ENCODE measurements at regions not wholly inside any gene's neighbourhood (a gene's known extent, or its start where the extent isn't known, plus 50 kb on each side); places are given as distances from the start of the nearest gene placed in this dataset.

DNA sequence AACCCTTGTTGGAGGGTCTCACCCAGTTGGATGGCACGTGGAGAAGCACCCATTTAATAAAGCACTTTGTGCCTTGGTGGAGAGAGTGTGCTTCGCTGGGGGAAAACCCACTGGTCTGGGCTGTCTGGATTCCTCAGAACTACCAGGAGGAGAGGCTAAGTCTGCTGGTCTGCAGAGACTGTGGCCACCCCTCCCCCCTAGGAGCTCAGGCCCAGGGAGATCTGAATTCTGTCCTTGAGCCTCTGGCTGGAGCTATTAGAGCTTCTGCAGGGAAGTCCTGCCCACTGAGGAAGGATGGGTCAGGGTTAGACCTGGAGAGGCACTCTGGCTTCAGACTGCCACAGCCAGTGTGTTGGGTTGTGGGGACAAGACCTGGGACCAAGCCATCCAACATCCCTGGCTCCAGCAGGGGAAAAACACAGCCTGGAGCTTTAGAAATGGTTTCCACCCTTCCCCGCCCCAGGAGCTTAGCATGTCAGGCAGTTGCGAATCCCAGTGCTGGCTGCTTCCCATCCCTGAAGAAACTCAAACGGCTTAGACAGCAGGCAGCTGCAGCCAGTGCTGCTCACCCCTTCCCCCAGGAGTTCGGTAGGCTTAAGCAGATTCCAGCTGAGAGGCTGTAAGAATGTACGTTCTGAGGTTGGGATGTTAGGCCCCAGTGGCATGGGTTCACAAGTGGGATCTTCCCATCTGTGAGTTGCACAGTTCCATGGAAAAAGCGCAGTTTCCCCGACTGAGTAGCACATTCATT, 288.3 kb downstream of the TGFB2 start:
- no peaks in the 10 kb centered on the region for H3K79me2 ChIP-seq (ENCODE audit: low read length)
- ChIA-PET CTCF (no interaction called here), POLR2A (ENCODE audit: unreplicated experiment) (no interaction called here)
- H3K4me1 ChIP-seq (ENCODE audit: insufficient read depth, low read length) = no peaks in the 10 kb centered on the region
- H3F3A ChIP-seq (ENCODE audit: low read length, unreplicated experiment) = no peaks in the 10 kb centered on the region
- H3K27me3 ChIP-seq (ENCODE audit: low read length) = no peaks in the 10 kb centered on the region
- DNase-seq (no peak), ATAC-seq (no peak)
- no peak overlapping the region for H3K27ac ChIP-seq (ENCODE audit: low read length)
- BruUV-seq (replicated peaks) = no TSS peak
- no peak overlapping the region for H3K9ac ChIP-seq (ENCODE audit: low read length)
- H4K20me1 ChIP-seq (ENCODE audit: low read length) = no peaks in the 10 kb centered on the region
- intact Hi-C loops (cut with micrococcal nuclease) = no loop called here
- no peaks in the 10 kb centered on the region for H3K36me3 ChIP-seq (ENCODE audit: low read depth, low read length)
- no peaks in the 10 kb centered on the region; the same call in 1 of the 2 replicates for H3K9me2 ChIP-seq (replicated peaks; ENCODE audit: low read length)
- no peak overlapping the region for H2AFZ ChIP-seq (ENCODE audit: low read length)
- H3K4me2 ChIP-seq (ENCODE audit: low read length) = no peak overlapping the region
- no peaks in the 10 kb centered on the region for H3K9me3 ChIP-seq (ENCODE audit: low read length)
- TF ChIP-seq EZH2phosphoT487 (IDR thresholded peaks at IDR 0.05; ENCODE audit: borderline replicate concordance, low read length) = no peak
- TF ChIP-seq EZH2 (IDR thresholded peaks at IDR 0.05; ENCODE audit: low read length, unreplicated experiment) = no peak
- no peak for TF ChIP-seq CTCF (conservative IDR thresholded peaks at IDR 0.05; ENCODE audit: low read depth, low read length)
- no peak overlapping the region for H3K4me3 ChIP-seq (ENCODE audit: low read length)

DNA sequence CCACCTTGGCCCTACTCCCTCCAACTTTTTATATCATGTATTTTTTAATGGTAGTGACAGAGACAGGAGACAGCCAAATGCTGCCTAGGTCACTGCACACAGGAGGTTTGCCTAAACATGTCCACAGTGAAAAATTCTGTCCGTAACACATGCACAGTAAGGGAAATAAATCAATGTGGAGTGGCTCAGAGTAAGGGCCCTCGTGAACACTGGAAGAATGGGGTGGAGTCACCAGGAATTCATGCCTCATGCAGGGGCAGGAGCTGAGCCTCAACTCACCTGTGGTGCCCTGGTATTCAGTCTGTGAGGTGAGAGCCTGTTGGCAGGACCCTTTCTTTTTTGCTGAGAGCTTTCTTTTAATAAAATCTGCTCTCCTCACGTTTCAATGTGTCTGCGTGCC, 289.1 kb downstream of the TGFB2 start:
- H3K27ac ChIP-seq (ENCODE audit: low read length) = no peak overlapping the region
- DNase-seq (no peak), ATAC-seq (no peak)
- no peaks in the 10 kb centered on the region for H3K4me1 ChIP-seq (ENCODE audit: insufficient read depth, low read length)
- BruUV-seq (replicated peaks) = no TSS peak
- no peak overlapping the region for H3K4me3 ChIP-seq (ENCODE audit: low read length)
- H3K9me2 ChIP-seq (replicated peaks; ENCODE audit: low read length) = no peaks in the 10 kb centered on the region; the same call in 1 of the 2 replicates
- H3F3A ChIP-seq (ENCODE audit: low read length, unreplicated experiment) = no peaks in the 10 kb centered on the region
- ChIA-PET POLR2A (ENCODE audit: unreplicated experiment) (no interaction called here), CTCF (no interaction called here)
- no peak overlapping the region for H2AFZ ChIP-seq (ENCODE audit: low read length)
- H3K9ac ChIP-seq (ENCODE audit: low read length) = no peak overlapping the region
- TF ChIP-seq CTCF (conservative IDR thresholded peaks at IDR 0.05; ENCODE audit: low read depth, low read length) (no peak), EZH2 (IDR thresholded peaks at IDR 0.05; ENCODE audit: low read length, unreplicated experiment) (no peak), EZH2phosphoT487 (IDR thresholded peaks at IDR 0.05; ENCODE audit: borderline replicate concordance, low read length) (no peak)
- intact Hi-C loops (cut with micrococcal nuclease) = no loop called here
- H3K27me3 ChIP-seq (ENCODE audit: low read length) = no peaks in the 10 kb centered on the region
- H3K36me3 ChIP-seq (ENCODE audit: low read depth, low read length) = no peaks in the 10 kb centered on the region
- no peak overlapping the region for H3K4me2 ChIP-seq (ENCODE audit: low read length)
- H3K79me2 ChIP-seq (ENCODE audit: low read length) = no peaks in the 10 kb centered on the region
- no peaks in the 10 kb centered on the region for H3K9me3 ChIP-seq (ENCODE audit: low read length)
- H4K20me1 ChIP-seq (ENCODE audit: low read length) = no peaks in the 10 kb centered on the region

DNA sequence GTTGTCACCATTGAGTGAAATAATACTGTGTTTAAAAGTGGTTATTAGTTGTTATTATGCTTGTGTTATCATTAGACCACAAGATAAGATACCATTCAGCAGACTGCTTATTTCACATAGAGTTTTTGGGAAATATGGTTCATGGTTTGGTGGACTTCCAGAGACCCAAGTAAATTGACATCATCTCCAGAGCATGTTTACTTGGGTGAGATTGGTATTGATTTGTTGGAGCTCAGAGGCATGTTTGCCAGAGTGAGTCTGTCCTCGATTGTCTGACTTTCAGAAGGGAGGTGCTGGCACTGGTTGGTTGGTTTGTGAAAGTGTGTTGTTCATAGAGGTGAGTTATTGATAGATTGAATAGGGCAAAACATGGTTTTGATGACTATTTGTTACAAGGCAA, 291.4 kb downstream of the TGFB2 start:
- H3K9me2 ChIP-seq (replicated peaks; ENCODE audit: low read length) = no peaks in the 10 kb centered on the region; the same call in 1 of the 2 replicates
- intact Hi-C loops (cut with micrococcal nuclease) = no loop called here
- no peak overlapping the region for H2AFZ ChIP-seq (ENCODE audit: low read length)
- no peaks in the 10 kb centered on the region for H3K36me3 ChIP-seq (ENCODE audit: low read depth, low read length)
- ChIA-PET CTCF (no interaction called here), POLR2A (ENCODE audit: unreplicated experiment) (no interaction called here)
- H3K4me2 ChIP-seq (ENCODE audit: low read length) = no peak overlapping the region
- no peaks in the 10 kb centered on the region for H3F3A ChIP-seq (ENCODE audit: low read length, unreplicated experiment)
- BruUV-seq (replicated peaks) = no TSS peak
- no peaks in the 10 kb centered on the region for H3K27me3 ChIP-seq (ENCODE audit: low read length)
- no peaks in the 10 kb centered on the region for H3K79me2 ChIP-seq (ENCODE audit: low read length)
- DNase-seq (no peak), ATAC-seq (0 out of 2 replicates have a peak, but pooled peaks have one; percentile 18)
- H3K4me1 ChIP-seq (ENCODE audit: insufficient read depth, low read length) = no peaks in the 10 kb centered on the region
- no peak overlapping the region for H3K9ac ChIP-seq (ENCODE audit: low read length)
- H3K4me3 ChIP-seq (ENCODE audit: low read length) = no peak overlapping the region
- no peaks in the 10 kb centered on the region for H3K9me3 ChIP-seq (ENCODE audit: low read length)
- no peak for TF ChIP-seq EZH2phosphoT487 (IDR thresholded peaks at IDR 0.05; ENCODE audit: borderline replicate concordance, low read length)
- no peak for TF ChIP-seq EZH2 (IDR thresholded peaks at IDR 0.05; ENCODE audit: low read length, unreplicated experiment)
- no peak for TF ChIP-seq CTCF (conservative IDR thresholded peaks at IDR 0.05; ENCODE audit: low read depth, low read length)
- no peaks in the 10 kb centered on the region for H4K20me1 ChIP-seq (ENCODE audit: low read length)
- no peak overlapping the region for H3K27ac ChIP-seq (ENCODE audit: low read length)
